Choroid plexus epithelial cell (primary cell): ENCODE measurements at regions not wholly inside any gene's neighbourhood (a gene's known extent, or its start where the extent isn't known, plus 50 kb on each side); places are given as distances from the start of the nearest gene placed in this dataset.
A peak's percentile ranks its signal among the peaks of the same experiment; 100 is the strongest.
"Not testable (repeated sequence)": the region's sequence is repeated elsewhere in the genome, so short reads cannot be mapped to it uniquely, and the experiment has no call there.

Experiments used
- DNase-seq: peaks from one replicate; pipeline ENCODE4 v3.0.0-alpha.2; 2010; ENCODE audit warnings: low read depth
- H3K4me3 ChIP-seq: 2 replicates; pipeline ENCODE4 v1.5.1; 2011; ENCODE audit warnings: low read depth, mild to moderate bottlenecking, control low read depth, low read length, moderate library complexity
- CTCF ChIP-seq: conservative IDR thresholded peaks from 2 replicates; pipeline ENCODE4 v1.5.1; 2011; ENCODE audit warnings: low read depth, mild to moderate bottlenecking, control low read depth, inconsistent platforms, low read length, moderate library complexity

DNA sequence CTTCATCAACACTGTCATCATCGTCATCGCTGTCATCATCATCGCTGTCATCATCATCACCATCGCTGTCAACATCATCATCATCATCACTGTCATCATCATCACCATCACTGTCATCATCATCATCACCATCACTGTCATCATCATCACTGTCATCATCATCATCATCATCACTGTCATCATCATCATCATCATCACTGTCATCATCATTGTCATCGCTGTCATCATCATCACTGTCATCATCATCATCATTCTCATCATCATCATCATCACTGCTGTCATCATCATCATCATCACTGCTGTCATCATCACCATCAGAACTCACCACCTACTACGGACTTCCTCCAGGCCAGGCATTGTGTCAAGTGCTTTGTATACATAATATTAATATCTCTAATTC, 160.6 kb downstream of the AIPL1 start:
- no peak for TF ChIP-seq CTCF
- DNase-seq = no peak
- no peak overlapping the region for H3K4me3 ChIP-seq

GRCh38 chr17:6269478-6269877, 165.4 kb downstream of the AIPL1 start:
- no peak for TF ChIP-seq CTCF
- peak; percentile 49 for DNase-seq

DNA sequence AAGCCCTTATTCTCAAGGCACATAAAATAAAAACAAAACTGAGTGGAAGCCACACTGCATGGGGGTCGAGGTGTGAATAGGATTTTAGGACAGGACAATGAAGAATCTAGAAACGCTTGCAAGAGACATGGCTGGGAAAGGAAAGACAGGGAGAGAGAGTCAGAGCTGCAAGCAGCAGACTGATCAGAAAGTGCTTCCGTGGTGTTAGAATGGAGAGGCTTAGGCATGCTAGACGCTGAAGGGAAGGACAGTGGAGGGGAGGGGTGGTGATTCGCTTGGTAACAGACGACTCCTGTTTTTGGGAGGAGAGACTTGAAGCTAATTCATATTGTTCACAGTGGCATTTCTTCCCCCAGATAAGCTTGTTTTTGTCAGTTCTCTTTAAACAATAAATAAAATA, 173.5 kb downstream of the AIPL1 start:
- TF ChIP-seq CTCF = no peak
- no peak overlapping the region for H3K4me3 ChIP-seq
- no peak for DNase-seq

More at GRCh38 chr17:6269478-6269877, 165.4 kb downstream of the AIPL1 start:
- no peak overlapping the region for H3K4me3 ChIP-seq

DNA sequence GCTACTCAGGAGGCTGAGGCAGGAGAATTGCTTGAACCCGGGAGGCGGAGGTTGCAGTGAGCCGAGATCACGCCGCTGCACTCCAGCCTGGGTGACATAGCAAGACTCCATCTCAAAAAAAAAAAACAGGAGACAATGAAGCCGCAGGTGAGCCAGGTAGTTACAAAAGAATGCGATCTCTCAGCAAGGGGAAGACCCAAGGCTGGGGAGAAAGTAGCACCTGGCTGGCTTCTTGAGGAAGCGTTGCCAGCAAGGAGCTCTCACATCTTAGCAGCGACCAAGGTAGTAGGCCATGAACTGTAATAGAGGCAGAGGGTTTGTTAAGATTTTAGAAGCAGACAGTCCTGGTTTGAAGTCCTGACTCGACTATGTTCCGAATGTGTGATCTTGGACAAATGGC, 175.0 kb downstream of the AIPL1 start:
- DNase-seq = no peak
- TF ChIP-seq CTCF = no peak
- no peak overlapping the region for H3K4me3 ChIP-seq

DNA sequence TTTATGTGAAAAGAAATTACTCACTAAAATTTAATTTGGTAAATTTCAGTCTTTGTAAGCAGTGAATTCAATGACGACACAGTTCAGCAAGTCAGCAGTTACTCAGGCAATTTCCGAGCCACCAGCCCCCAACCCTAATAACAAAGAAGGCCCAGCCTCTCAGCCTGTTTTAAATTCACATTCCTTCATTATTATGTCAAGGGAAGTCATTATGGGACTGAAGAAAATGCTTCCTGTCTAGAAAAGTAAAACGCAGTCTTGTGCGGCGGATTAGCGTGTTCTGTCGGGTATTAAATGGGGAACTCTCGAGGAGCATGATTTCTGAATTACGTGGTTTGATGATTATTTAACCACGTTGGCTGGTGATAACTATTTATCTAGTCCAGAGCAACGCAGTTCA, 177.6 kb downstream of the AIPL1 start:
- no peak overlapping the region for H3K4me3 ChIP-seq
- peak; percentile 4 for DNase-seq

DNA sequence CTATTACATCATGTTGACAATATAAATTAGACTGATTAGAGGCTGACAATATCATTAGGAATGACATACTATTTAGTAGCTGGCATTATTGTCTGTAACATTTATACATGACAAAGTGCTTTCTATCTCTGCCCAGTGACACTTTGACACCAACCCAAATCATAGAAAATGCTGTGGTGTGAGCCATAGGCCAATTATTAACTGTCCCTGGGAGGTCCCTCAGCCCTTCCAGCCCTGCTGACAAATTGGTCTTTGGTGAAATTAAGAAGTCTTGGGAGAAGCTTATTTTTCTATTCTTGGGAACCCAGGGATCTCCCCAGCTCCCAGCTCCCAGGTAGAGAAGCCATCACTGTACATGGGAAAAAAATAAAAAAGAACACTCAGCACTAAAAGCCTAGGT, 179.6 kb downstream of the AIPL1 start:
- H3K4me3 ChIP-seq = no peak overlapping the region
- TF ChIP-seq CTCF = no peak
- no peak for DNase-seq

More for the DNA sequence above, 177.6 kb downstream of the AIPL1 start:
- TF ChIP-seq CTCF = no peak

DNA sequence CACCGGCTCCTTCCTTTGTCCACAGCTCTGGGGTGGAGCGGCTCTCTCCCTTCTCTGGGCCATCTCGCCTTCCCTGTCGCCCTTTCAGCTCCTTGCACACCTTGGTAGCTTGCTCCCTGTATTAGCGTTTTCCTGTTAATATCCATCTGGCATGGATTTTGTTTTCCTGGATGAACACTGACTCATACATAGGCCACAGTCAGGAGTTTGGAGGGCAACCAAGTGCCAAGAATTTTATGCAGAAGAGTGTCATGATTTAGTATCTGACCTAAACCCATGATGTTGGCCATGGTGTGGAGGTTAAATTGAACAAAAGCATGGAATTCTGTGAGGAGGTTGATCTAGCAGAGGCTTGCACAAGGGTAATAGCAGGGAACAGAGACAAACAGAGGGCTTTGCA, 180.9 kb downstream of the AIPL1 start:
- TF ChIP-seq CTCF = no peak
- no peak for DNase-seq
- H3K4me3 ChIP-seq = no peak overlapping the region

DNA sequence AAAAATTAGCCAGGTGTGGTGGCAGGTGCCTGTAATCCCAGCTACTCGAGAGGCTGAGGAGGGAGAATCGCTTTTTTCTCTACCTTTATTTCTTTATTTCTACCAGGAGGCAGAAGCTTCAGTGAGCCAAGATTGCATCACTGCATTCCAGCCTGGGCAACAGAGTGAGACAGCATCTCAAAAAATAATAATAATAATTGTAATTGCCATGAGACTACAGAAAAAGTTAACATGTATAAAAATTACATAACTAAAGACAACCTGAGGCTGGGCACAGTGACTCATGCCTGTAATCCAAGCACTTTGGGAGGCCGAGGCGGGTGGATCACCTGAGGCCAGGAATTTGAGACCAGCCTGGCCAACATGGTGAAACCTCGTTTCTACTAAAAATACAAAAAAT, 181.5 kb downstream of the WSCD1 start:
- not testable (repeated sequence) for DNase-seq, H3K4me3 ChIP-seq
